NCI-H748 treated with DMSO at 0.1 percent for 48 hours (cell line): ENCODE measurements at regions not wholly inside any gene's neighbourhood (a gene's known extent, or its start where the extent isn't known, plus 50 kb on each side); places are given as distances from the start of the nearest gene placed in this dataset.
"Not testable (repeated sequence)": the region's sequence is repeated elsewhere in the genome, so short reads cannot be mapped to it uniquely, and the experiment has no call there.

ENCODE experiments used
- DNase-seq: peaks from one replicate; lab custom pipeline; 2025; lab: John Stamatoyannopoulos, UW

GRCh38 chr12:25876383-25877045 lies 82.0 kb upstream of the RASSF8 start:
- DNase-seq = no peak

GRCh38 chr12:25877446-25877845 lies 81.0 kb upstream of the RASSF8 start:
- DNase-seq = no peak

GRCh38 chr12:25882266-25882665 lies 76.2 kb upstream of the RASSF8 start:
- no peak for DNase-seq

DNA sequence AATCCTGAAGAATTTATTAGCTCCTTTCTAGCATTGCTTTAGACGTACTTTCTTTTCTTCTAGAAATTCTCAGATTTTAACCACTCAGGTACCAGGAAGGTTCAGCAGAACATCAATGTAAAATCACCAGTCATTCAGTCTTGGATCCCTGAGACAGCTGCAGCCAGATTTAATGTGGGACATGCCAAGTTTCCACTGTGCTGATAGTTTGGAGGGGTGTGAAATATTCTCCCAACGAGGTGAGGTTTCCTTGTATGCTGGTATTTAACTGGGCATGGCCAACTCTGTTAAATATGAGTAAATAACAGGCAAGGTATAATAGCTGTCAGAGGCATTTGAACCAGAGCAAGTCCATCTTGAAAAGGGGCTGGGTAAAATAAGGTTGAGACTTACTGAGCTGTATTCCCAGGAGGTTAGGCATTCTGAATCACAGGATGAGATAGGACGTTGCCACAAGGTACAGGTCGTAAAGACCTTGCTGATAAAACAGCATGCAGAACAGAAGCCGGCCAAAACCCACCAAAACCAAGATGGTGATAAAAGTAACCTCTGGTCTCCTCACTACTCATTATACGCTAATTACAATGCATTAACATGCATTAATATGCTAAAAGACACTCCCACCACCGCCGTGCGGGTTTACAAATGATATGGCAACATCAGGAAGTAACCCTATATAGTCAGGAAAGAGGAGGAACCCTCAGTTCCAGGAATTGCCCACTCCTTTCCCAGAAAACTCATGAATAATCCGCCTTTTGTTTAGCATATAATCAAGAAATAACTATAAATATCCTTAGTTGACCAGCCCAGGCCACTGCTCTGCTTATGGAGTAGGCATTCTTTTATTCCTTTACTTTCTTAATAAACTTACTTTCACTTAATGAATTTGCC lies 75.2 kb upstream of the RASSF8 start:
- DNase-seq = no peak

DNA sequence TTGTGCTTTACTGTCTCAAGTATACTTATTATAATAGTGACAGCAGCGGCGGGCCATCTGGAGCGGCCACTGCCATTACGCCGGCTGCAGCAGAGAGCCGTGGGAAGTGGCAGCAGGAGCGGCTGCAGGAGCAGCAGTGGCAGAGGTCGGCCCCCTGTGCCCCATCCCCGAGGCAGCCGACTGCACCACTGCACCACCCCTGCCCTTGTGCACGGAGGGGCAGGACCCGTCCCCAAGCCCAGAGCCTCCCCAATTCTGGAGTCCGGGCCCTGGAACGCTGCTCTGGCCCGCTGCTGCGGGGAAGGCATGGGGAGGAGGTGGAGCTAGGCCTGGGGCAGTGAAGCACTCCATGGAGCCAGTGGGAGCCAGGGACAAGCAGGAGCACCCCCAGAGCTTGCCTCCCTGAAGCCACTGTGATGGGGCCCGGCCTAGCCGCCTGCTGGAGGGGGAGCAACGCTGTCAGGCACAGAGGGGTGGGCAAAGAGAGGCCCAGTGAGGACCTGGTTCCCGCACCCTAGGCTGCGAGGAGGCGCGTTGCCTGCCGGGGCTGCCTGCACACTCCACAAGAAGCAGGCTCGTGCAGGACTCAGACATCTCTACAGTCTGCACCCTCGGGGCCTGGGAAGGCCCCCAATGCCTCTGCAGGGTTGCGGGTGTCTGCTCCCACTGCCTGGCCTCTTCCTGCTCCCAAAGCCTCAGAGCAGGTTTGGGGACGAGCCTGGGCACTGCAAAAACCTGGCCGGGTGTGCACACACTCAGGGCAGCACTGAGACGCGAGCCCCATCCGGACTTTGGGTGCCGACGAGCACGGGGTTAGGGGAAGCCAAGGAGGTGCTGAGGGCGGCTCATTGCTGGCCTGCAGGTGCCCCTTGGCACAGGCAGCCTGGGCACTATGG lies 74.2 kb upstream of the RASSF8 start:
- DNase-seq = no peak

DNA sequence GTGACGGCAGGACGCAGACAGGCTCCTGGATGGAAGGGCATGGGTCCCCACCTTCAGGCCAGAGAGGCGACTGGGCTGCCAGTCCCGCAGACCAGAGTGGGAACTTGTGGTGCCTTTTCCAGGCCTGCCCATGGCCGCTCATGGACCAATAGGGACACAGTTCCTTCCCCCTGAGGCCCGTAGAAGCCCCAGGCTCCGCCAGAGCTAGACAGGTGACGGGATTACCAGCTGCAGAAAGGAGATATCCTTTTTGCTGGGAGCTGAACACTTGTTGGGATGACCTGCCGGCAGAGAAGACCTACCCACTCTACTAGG lies 73.6 kb upstream of the RASSF8 start:
- DNase-seq = no peak

GRCh38 chr12:25886396-25886795 lies 72.1 kb upstream of the RASSF8 start:
- DNase-seq = no peak

GRCh38 chr12:25887367-25887766 lies 71.1 kb upstream of the RASSF8 start:
- DNase-seq = no peak

DNA sequence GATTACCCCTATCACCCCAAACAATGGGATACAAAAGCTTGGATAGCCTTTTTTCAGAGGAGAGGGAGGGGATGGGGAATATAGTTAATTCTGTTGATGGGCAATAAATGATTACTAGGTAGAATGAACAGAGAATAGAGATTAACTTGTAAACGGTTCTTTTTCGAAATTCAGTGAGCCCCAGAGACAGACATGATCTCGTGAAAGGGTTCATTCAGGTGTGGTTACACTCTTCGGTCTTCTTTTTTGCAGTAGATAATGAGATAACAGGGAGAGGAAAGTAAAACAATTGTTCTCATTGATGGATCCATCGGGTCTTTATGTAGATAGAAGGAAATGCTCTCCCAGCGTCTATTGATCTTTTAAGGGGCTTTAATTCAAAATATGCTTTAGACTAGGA lies 69.3 kb upstream of the RASSF8 start:
- no peak for DNase-seq

DNA sequence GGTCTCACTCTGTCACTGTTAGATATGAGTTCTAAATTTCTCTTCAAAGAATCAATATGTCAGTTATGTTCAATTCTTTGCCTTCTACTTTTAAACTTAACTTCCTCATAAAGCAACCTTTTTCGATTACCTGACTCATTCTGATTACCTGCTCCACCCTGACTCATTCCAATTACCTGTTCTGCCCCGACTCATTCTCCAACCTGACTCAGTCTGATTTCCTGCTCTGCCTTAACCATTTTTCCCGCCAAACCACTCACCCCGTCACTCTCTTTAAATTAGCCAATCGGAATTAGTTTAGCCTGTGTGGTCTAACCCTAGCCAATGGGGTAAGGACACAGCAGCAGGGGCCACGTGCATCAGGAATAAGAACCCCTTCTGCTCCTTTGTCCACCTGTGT lies 67.4 kb upstream of the RASSF8 start:
- not testable (repeated sequence) for DNase-seq

DNA sequence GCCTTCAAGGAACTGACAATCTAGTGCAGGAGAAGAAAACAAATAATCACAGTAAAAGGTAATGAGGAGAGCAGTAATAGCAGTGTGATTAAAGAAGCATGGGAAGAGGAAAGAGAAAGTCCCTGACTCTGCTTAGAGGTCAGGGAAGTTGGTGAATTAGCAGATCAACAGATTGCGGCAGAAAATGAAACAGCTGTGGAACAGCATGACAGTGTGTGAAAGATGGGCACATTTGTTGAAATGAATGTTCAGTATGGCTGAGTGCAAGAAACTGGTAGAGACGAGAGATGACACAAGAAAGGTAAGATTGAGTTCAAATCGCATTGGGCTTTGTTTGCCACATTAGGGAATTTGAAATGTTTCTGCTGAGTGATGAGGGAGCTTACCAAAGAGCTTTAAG lies 63.7 kb upstream of the RASSF8 start:
- no peak for DNase-seq

GRCh38 chr12:25896981-25897380 lies 61.5 kb upstream of the RASSF8 start:
- DNase-seq = no peak

- DNase-seq = no peak
Observed at GRCh38 chr12:25903603-25904245, 54.8 kb upstream of the RASSF8 start.

GRCh38 chr12:25904442-25904841 lies 54.0 kb upstream of the RASSF8 start:
- no peak for DNase-seq

DNA sequence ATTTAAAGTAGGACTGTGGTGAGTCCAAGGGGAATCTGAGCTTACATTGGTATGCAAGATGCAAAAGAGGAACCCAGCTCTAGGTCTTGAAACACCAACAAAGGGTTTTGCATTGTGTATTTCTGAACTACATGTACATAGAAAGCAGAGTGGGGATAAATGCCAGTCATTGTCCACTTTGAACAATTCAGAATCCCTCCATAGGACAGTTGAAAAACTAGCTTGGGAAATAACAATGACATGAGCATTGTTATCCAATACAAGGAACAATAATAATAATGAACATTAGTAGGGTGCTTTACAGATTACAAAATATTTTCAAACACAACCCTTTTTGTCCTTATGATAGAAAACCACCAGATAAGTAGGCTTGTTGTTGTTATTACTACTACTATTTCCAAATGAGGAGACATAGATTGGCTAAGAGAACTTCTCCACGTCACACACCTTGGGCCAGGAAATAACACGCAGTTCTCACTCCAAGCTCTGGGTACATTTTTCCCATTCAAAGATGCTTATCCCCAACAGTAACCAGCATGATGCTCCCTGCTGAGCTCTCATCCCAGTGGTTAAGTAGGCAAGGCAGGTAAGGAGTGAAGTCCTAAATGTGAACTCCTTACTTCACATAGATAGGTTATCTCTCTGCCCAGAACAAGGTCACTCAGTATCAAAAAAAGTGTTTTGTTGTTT lies 51.7 kb upstream of the RASSF8 start:
- no peak for DNase-seq
